ENCODE measurements at regions not wholly inside any gene's neighbourhood (a gene's known extent, or its start where the extent isn't known, plus 50 kb on each side); places are given as distances from the start of the nearest gene placed in this dataset.

- H3K4me3 ChIP-seq (ENCODE audit: control extremely low read depth in 1 of 5, extremely low read depth in 1 of 5, insufficient read depth in 1 of 5, low read depth in 2 of 5, low read length in 4 of 5) = no peak overlapping the region
- CTCF ChIA-PET = no interaction called here
- intact Hi-C loops (cut with micrococcal nuclease) = no loop called here
These were observed 63.7 kb upstream of the FOXB1 start for GRCh38 chr15:59940456-59940855.

GRCh38 chr15:59936741-59937140, 67.4 kb upstream of the FOXB1 start:
- CTCF ChIA-PET = no interaction called here

More at GRCh38 chr15:59940456-59940855, 63.7 kb upstream of the FOXB1 start:
- Histone ChIP-seq H3K9ac (ENCODE audit: low read length) (no peak overlapping the region), H3K9me3 (ENCODE audit: control extremely low read depth in 1 of 3, control insufficient read depth in 2 of 3, insufficient read depth in 1 of 3, low read length in 2 of 3) (no peaks in the 10 kb centered on the region), H4K20me1 (ENCODE audit: control insufficient read depth, insufficient read depth, low read length, poor library complexity, severe bottlenecking) (no peaks in the 10 kb centered on the region), H2AFZ (ENCODE audit: insufficient read depth, low read depth, low read length, poor library complexity, severe bottlenecking) (no peak overlapping the region), H3K79me2 (ENCODE audit: control insufficient read depth, insufficient read depth, low read length) (no peaks in the 10 kb centered on the region), H3K4me1 (ENCODE audit: control insufficient read depth in 2 of 2, insufficient read depth in 2 of 2, low read length in 2 of 2) (no peaks in the 10 kb centered on the region), H3K27me3 (replicated peaks in 1 of 4; ENCODE audit: control extremely low read depth in 1 of 4, control insufficient read depth in 3 of 4, insufficient read depth in 4 of 4, low read length in 3 of 4) (no peaks in the 10 kb centered on the region), H3K4me2 (replicated peaks; ENCODE audit: low read depth, low read length, poor library complexity, severe bottlenecking) (no peak overlapping the region), H3K36me3 (replicated peaks in 1 of 2; ENCODE audit: control extremely low read depth in 1 of 2, control insufficient read depth in 1 of 2, extremely low read depth in 1 of 2, insufficient read depth in 2 of 2, low read length in 1 of 2) (no peaks in the 10 kb centered on the region), H3K27ac (ENCODE audit: low read length in 2 of 2) (no peak overlapping the region)
- 95% methylated on average over 2 of the region's 6 CpGs for WGBS (ENCODE audit: insufficient coverage)
- Mint-ChIP-seq H3K4me3 (no peak overlapping the region), H3K27me3 (peaks cover 18% of the 10 kb centered on the region), H3K27ac (no peak overlapping the region), H3K9me3 (ENCODE audit: insufficient read depth) (no peaks in the 10 kb centered on the region), H3K4me1 (no peaks in the 10 kb centered on the region)
- no peak for TF ChIP-seq EZH2 (IDR thresholded peaks at IDR 0.05; ENCODE audit: borderline replicate concordance, insufficient read depth, low read depth, low read length, poor library complexity, severe bottlenecking)
- no peak for TF ChIP-seq CTCF (IDR thresholded peaks at IDR 0.05)
- POLR2A ChIA-PET = no interaction called here
- DNase-seq = no peak
- ATAC-seq (ENCODE audit: low read depth) = no peak

More at GRCh38 chr15:59936741-59937140, 67.4 kb upstream of the FOXB1 start:
- Mint-ChIP-seq H3K27me3 (peaks cover 8% of the 10 kb centered on the region), H3K27ac (no peak overlapping the region), H3K4me1 (no peaks in the 10 kb centered on the region), H3K9me3 (ENCODE audit: insufficient read depth) (no peaks in the 10 kb centered on the region), H3K4me3 (no peak overlapping the region)
- DNase-seq (no peak), ATAC-seq (ENCODE audit: low read depth) (no peak)
- POLR2A ChIA-PET = no interaction called here
- H3K27me3 ChIP-seq (replicated peaks in 1 of 4; ENCODE audit: control extremely low read depth in 1 of 4, control insufficient read depth in 3 of 4, insufficient read depth in 4 of 4, low read length in 3 of 4) = no peaks in the 10 kb centered on the region
- H4K20me1 ChIP-seq (ENCODE audit: control insufficient read depth, insufficient read depth, low read length, poor library complexity, severe bottlenecking) = no peaks in the 10 kb centered on the region
- intact Hi-C loops (cut with micrococcal nuclease) = no loop called here
- H2AFZ ChIP-seq (ENCODE audit: insufficient read depth, low read depth, low read length, poor library complexity, severe bottlenecking) = no peak overlapping the region
- no peaks in the 10 kb centered on the region for H3K36me3 ChIP-seq (replicated peaks in 1 of 2; ENCODE audit: control extremely low read depth in 1 of 2, control insufficient read depth in 1 of 2, extremely low read depth in 1 of 2, insufficient read depth in 2 of 2, low read length in 1 of 2)
- TF ChIP-seq EZH2 (IDR thresholded peaks at IDR 0.05; ENCODE audit: borderline replicate concordance, insufficient read depth, low read depth, low read length, poor library complexity, severe bottlenecking) = no peak
- no peak for TF ChIP-seq CTCF (IDR thresholded peaks at IDR 0.05)
- H3K9me3 ChIP-seq (ENCODE audit: control extremely low read depth in 1 of 3, control insufficient read depth in 2 of 3, insufficient read depth in 1 of 3, low read length in 2 of 3) = no peaks in the 10 kb centered on the region
- no peak overlapping the region for H3K4me2 ChIP-seq (replicated peaks; ENCODE audit: low read depth, low read length, poor library complexity, severe bottlenecking)
- no peaks in the 10 kb centered on the region for H3K79me2 ChIP-seq (ENCODE audit: control insufficient read depth, insufficient read depth, low read length)
- H3K4me3 ChIP-seq (ENCODE audit: control extremely low read depth in 1 of 5, extremely low read depth in 1 of 5, insufficient read depth in 1 of 5, low read depth in 2 of 5, low read length in 4 of 5) = no peak overlapping the region
- no peak overlapping the region for H3K9ac ChIP-seq (ENCODE audit: low read length)
- 90% methylated on average over 8 of the region's 8 CpGs for WGBS (ENCODE audit: insufficient coverage)
- no peak overlapping the region for H3K27ac ChIP-seq (ENCODE audit: low read length in 2 of 2)
- H3K4me1 ChIP-seq (ENCODE audit: control insufficient read depth in 2 of 2, insufficient read depth in 2 of 2, low read length in 2 of 2) = no peaks in the 10 kb centered on the region
